Anterior cingulate cortex (tissue), 58 donors: ENCODE measurements at regions not wholly inside any gene's neighbourhood (a gene's known extent, or its start where the extent isn't known, plus 50 kb on each side); places are given as distances from the start of the nearest gene placed in this dataset.
A peak's percentile ranks its signal among the peaks of the same experiment; 100 is the strongest.

Experiments used
- DNase-seq, 58 donors: peaks; one replicate each; lab custom pipeline; 2025; lab: John Stamatoyannopoulos, UW

DNA sequence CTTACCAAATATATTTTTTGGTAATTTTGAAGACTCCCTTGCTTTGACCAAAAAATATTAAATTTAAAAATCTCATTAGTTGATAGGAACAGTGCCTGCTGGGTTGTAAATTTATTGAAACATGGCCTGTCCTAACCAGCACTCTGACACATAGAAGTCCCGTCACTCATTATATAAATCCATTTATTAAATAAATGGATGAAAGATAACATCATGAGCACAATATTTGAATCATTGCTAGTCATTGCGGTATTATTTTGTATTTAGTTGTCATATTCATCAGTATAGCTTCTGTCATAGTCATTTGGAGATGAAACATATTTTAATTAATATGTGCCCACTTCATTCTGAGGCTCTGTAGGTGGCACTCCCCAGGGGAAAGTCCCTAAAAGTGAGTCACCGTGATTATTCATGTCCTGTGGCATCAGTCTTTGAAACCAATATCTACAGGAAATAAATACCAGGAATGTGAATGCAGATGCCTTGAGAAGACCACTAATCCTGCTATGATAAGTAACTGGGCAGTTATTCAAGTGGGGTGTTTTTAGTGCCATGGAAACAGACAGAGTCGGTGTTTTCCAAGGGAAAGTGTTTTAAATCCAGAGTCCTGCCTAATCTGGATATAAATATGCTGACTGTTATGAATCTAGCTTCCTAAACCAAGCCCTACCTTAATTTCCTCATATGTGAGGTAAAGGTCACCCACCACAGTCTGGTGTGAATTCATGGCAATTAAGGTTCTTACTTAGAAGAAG, 302.0 kb downstream of the DUSP10 start:
- no peak for DNase-seq

DNA sequence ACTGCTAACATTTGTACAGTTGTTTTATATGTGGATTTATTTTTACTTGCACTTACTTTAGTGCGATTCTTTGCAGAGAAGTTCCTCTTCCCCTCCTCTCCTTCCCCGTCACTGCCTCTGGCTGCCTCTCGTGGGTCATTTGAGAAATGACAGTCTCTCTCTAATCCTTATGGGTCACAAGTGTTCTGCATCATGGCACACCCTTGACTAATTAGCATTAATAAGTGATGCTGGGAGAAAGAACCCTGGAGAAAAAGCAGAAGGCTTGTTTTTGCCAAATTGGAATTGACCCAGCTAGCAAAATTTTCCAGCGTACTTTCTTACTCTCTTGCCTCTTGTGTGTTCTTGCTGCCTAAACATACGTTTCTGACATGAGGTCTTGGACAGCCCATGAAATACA, 301.2 kb downstream of the DUSP10 start:
- DNase-seq, result peak in 3 of 58 donors; percentile 1 to 16 (median 13)

DNA sequence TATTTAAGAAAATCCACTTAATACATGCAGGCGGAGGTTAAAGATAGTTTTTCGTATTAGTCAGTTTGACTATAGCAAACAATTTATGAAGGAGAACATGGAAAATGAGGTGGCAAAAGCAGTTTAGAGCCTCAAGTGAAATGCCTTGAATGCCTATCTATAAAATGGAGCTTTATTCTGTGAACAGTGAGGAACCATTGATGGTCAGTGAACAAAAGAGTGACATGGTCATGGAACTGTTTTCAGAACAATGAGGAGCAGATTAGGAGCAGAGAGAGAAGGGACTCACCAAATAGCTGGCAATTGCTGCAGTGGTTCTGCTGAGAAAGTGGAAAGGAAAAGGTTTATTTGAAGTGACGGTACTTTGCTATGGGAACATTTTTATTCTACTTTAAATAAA, 299.8 kb downstream of the DUSP10 start:
- no peak for DNase-seq

DNA sequence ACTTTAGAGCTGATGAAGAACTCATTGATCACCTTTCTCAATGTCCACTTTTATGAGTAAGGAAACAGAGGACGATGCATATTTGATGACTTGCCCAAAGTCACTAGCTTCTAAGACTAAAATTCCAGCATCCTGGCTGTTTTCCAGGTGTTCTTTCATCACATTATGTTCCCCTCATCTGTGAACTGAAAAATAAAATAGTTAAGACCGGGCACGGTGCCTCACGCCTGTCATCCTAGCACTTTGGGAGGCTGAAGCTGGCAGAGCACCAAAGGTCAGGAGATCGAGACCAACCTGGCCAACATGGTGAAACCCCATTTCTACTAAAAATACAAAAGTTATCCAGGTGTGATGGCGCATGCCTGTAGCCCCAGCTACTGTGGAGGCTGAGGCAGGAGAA, 297.5 kb downstream of the DUSP10 start:
- DNase-seq, result no peak

DNA sequence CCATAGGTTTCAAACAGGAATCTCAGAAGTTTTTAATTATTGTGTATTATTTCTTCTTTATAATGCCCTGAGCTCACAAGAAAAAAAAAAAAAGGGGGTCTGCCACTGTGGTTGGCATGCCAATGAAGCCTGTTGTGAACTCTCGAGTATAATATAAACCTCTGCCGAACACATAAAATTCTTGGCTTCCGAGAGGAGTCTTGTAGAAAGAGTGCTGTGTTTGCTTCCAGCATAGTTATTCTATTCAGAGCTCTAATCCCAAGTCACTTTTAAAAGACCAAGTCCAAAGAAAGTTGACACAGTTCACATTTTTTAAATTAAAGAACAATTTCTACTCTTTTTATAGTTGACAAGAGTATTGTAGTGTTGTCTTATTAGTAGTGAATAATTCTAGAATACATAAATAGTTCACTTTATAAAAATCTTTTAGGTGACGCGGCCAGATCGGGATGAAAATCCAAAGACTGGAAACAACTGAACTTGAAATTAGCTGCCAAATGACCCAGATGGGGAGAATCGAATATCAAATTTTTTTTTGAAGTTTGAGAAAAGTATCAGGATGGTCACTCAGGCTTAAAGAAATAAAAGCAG, 293.2 kb downstream of the DUSP10 start:
- no peak for DNase-seq

DNA sequence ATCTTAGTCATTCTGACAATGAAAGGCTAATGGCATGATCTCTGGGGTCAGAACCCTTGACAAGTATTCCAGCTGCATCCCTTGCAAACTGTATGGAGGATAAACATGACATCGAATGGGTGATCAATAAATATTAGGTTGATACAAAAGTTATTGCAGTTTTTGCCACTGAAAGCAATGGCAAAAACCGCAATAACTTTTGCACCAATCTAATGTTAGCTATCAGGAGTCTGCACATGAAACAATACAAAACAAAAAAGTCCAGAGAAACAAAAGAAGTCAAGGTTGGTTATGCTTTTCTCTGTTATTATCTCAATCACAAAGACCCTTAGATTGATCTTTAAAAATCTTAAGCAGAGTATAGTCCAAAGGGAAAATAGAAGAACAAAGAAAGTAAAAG, 292.7 kb downstream of the DUSP10 start:
- DNase-seq, result no peak

DNA sequence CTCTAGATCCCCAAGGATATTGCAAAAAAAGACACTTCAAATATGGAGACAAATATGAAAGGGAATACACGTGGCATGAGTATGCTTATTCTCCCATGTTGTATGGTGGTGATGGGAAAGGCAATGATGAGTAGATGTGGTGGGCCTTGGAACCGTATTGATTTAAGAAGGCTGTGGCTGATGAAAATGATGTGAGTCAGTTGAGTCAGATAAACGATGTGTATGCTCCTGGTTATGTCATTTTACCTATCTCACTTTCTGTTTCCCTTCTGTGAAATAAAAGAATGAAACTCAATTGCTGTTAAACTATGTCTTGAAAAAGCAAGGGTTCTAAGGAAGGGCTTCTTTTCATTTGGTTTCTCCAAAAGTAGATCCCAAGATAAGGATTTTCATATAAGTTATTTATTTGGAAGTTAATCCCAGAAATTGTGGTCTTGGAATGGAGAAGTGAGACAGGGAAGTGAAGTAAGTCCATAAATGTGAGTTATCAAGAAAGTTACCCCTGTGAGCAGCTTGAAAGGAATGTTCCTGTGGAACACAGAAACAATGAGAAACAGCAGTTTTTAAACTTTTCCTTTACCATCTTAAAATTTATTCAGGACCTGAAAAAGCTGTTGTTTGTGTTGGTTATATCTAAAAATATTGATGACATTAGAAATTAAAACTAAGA, 292.0 kb downstream of the DUSP10 start:
- DNase-seq, result no peak

DNA sequence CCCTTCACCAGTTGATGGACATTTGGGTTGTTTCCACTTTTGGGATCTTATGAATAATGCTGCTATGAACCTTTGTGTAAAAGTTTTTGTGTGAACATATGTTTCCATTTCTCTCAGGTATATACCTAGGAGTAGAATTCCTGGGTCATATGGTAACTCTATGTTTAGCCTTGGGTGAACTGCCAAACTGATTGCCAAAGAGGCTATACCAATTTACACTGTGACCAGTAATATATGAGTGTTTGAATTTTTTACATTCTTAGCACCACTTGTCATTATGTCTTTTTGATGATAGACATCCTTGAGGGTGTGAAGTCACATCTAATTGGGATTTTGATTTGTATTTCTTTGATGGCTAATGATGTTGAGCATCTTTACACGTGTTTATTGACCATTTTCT, 290.1 kb downstream of the DUSP10 start:
- no peak for DNase-seq

DNA sequence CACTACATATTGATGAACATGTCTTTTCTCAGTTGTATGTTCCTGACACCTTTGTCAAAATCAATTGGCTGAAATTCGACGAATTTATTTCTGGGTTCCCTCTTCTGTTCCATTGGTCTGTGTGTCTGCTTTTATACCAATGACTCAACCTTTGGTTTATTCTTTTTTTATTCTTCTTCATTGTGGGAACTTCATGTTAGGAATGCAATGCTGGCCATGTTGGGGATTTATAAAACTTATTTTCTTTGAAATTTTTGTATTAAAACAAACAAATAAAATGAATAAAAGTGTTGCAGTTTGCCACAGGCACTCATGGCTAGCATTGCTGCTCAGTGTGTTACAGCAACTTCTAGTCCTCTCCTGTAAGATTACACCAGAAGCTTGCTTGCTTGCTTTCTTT, 287.8 kb downstream of the DUSP10 start:
- no peak for DNase-seq

DNA sequence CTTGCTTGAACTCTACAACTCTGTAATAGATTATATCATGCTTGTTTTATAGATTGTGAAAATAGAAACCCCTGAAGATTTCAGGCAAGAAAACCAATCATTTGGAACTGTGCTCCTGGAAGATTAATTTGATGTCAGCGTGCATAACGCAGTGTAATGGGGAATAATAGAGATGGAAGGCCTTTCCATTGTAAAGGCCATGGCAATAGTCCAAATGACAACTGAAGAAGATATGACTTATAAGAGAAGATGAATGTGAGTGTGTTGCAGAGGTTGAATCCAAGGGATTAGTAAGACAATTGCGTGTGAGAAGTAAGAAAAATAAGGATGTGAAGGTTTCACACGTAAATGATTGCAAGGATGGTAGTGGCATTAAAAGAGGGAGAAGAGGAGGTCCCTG, 285.0 kb downstream of the DUSP10 start:
- no peak for DNase-seq

DNA sequence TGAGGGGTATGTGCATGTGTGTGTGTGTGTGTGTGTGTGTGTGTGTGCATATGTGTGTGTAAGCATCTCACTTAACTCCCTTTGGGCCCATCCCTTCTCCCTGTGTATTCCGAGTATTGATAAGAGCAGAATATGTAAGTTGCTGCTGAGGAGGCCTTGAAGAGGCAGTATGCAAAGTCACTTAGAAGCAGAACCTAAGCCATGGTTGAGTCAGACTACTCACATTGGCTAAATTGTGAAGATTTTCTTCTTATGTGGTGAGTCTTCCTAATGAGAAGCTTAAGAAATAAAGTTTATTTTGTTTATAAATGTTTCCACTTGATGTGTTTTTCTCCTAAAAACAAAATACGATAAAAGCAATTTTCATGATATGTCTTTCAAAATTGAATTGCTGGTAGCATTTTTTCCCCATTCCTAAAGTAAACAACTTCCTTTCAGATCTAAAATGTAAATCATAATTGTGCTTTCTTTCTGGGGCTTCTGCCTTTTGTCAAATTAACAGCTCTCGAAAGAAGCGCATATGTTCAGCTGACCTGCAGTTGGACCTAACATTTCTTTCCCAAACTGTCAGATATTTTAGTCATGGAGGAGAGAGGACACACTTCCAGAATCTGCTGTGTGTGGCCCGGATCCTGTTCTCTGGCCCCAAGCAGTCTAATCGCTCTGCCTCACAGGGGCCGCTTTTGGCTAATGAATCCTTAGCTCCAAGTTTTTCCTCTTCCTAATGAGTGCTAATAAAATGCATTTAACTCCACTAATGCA, 284.0 kb downstream of the DUSP10 start:
- DNase-seq, result no peak

DNA sequence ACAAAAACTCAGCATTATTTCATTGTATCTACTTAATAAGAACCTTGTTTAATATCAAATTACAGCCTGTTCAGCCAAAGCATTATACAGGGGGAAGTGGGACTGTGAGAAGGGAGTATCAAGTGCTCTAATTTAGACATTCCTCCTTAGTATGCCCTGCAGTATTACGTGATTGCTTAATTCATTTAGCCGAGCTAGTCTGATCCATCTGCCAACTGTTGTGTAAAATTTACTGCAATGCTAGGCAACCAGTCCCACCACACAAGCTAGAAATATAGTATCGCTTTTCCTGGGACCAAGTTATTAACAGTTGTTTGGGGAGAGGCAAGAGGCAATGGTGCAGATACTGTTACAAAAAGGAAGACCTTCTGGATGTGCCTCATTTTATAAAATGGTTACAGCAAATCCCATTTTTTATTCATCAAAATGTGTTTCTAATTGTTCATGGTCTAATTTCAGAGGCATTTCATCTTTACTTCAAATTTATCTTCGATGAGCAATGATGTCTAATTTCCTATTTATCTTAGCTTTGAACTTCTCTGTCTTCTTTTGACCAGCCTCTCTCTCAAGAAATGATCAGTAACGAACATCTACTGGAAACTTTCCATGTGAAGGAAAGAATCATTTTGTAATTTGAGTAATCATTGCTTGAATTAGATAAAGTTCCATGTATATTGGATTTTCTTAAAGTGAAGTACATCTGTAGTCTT, 283.3 kb downstream of the DUSP10 start:
- no peak for DNase-seq

DNA sequence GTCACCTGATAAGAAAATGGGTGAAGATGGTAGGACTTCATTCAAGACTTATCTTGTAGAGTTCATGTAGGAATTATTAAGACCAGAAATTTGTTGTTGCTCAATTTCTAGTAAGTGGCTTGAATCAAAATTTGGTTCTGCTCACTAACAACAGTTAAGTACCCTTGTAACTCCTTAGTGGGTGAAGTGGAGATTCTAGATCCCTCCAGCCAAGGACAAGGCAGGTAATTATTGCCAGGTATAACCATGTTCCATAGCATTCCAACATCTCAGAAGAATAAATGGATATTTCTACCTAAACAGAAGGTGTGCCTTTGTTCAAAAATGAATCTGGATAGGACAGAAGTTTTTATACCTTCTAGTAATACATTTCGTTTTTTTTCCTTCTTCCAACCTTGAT, 282.3 kb downstream of the DUSP10 start:
- DNase-seq, result no peak

DNA sequence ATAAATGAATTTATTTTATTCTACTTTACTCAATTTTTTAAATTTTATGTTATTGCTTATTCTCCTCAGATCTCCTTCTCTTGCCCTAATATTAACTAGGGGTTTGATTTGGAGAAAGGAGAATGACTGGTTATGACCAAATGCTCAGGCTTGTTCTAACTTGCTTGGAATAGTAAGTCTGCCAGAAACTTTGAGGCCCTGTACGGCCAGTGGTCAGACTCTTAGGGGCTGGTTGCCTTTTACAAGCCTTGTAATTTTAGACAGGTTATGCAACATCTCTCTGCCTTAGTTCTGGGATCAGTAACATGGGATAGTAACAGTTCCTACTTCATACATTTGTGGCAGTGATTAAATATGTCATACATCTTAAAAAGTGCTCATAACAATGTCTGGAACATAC, 279.5 kb downstream of the DUSP10 start:
- no peak for DNase-seq

DNA sequence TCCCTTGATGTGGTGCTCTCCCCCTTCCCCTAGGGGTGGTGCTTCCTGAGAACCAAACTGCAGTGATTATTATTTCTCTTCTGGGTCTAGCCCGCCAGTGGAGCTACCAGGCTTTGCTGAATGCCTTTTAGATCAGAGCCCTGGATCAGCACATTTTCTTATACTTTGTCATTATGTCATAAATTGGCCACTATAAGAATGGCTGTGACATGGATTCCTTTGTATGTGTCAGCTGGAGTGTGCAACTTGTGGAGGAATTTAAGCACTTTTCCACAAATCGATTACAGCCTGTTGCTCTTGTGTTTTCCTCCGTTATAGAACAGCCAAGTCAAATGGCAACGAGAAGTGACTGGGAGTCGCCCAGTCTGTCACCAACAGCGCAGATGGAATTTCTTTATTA, 273.3 kb downstream of the DUSP10 start:
- no peak for DNase-seq

DNA sequence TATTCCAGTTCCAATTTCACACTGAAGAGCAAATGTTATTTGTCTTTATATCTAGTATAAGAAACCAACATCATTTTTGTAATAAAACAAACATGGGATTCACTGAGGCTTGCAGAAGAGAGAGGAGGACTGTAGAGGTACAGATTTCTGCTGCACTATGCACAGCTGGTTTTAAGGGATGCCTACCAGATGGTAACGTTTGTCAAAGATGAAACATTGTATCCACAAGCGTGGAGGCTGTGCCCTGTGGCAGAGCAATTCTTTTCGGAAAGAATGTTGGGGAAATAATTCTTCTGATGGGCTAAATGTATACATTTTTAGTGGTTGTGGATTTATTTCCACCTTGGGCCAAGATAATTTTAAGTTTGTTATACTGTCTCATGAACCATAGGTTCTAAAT, 272.4 kb downstream of the DUSP10 start:
- DNase-seq, result no peak

DNA sequence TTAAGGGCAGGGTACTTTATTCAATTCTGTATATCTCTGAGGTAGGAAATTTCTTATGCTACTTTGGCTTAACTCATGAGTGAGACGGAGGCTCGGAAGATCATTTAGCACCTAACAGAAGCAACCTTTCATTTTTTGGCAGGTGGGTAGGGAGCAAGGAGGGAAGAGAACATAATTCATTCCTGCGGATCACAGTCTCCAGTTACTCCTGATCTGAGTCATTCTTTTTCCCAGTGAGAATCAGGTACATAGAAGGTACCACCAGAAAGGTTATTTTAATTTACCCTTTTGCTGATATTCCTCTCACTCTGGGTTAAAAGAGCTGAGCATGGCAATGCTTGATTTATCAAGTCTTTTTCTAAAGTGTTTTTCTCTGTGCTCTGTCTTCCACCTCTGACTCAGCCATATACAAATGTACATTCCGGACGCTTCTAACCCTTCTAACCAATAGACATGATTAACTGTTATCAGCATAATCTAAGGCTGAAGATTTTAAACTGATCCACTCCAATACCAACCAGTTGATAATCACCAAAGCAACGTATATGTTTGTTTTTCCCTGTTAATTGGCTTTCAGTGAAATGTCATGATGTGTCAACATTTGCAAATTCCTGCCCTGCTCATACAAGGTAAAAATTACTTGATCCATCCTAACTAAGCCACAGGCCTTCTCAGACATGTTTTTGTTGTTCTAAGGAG, 271.7 kb downstream of the DUSP10 start:
- no peak for DNase-seq

DNA sequence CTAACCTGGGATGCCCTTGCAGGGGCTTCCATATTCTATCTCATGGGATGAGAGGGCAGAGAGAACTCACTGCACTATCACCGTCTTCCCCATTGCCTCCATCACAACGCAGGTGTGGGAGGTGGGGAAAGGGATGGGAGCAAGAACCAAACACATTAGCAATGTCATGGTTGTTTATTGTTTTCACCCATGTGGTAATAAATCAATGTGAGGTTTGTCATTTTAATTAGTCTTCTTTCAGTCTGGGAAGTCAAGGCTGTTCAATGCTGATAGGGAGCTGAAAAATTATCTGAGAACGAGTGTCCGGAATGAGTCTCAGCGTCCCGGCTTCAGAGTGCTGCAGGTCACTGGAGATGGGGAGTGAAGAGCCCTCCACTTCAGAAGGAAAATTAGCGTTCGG, 268.5 kb downstream of the DUSP10 start:
- DNase-seq, result no peak

DNA sequence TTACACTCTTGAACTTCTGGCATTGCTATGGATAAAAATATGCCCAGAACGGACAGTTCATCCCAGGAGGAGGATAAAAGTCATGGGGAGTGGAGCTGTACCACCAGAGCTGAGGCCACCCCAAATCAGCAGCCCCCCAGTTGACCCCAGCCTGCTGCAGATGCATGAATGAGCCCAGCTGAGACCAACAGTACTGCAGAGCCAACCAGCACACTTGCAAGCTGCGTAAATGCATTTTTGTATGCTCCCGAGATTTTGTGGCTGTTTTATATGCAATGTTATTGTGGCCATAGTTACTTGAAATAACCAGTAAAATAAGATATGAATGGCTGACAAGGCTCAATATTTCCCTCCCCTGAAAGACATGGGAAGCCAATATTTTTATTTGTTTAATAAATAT, 264.6 kb downstream of the DUSP10 start:
- DNase-seq, result no peak
